CMK (cell line): ENCODE measurements at regions not wholly inside any gene's neighbourhood (a gene's known extent, or its start where the extent isn't known, plus 50 kb on each side); places are given as distances from the start of the nearest gene placed in this dataset.

Experiments
- DNase-seq: peaks from one replicate; pipeline ENCODE4 v3.0.0-alpha.2; 2010; ENCODE audit warnings: low read depth

DNA sequence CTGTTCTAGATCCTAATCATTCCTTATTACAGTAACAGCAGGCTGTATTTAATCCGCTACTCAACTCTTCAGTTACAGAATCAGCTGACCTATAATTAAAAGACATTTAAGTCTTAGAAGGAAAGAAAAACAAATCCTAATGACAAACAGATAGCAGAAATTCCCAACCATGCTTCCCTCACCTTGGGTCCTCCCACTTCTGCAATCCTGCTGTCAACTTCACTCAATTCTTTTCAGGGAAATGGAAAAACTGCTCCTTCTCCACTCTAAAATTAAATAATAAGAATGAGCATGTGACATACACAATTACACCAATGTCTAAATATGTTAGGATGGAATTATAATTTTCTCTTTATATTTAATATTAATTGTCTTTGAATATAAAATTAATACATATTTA, 182.6 kb upstream of the LYPLAL1 start:
- DNase-seq, result no peak

- DNase-seq, result no peak
These were observed 179.1 kb upstream of the LYPLAL1 start for GRCh38 chr1:218994615-218995014.

- no peak for DNase-seq
These were observed 178.5 kb upstream of the LYPLAL1 start for GRCh38 chr1:218995091-218995665.

DNA sequence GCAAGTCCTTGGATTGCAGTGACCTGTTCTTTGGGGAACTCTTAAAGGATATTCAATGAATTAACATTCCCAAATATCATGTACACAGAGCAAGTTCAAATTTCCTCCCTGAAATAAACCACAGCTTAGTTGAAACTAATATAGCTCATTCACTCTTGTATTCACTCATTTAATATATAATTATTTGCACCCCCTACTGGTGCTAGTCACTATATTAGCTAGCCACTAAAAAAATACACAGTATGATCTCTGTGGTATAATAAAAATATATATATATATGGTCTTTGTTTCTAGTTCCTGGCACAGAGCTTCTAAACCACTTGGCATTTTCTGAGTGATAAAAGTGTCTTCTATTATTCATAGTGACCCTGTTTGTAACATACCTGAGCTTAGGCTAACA, 177.3 kb upstream of the LYPLAL1 start:
- no peak for DNase-seq

DNA sequence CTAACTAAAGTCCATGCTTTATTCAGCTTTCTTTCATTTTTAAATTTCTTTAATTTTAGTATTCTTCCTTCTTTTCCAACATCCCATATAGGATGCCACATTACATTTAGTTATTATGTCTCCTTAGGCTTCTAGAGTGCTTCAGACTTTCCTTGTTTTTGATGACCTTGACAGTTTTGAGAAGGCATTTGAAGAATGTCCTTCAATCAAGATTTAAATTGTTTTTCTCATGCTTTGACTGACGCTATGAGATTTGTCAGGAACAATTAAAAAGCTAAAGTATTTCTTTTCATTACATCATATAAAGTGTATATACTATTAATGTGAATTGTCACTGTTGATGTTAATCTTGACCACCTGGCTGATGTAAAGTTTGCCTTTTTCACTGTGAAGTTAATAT, 173.7 kb upstream of the LYPLAL1 start:
- no peak for DNase-seq

GRCh38 chr1:219000631-219001030, 173.0 kb upstream of the LYPLAL1 start:
- no peak for DNase-seq

DNA sequence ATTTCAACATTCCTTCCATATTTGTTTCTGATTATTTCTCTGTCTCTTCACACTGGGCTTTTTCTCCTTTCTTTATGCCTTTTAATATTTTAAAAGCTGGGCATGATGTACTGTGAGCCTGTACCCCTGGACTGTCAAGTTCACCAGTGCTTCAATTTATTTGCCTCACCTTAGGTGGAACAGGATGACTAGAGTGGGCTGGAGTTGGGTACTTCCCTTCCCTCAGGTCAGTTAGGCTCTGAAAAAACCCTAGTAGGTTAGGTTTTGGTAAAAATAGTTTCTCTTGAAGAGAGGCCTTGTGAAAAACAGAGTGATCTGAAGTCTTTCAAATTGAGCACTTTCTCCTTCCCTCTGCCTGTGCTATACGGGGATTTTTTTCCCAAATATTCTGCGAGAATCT, 163.0 kb upstream of the LYPLAL1 start:
- DNase-seq, result no peak

DNA sequence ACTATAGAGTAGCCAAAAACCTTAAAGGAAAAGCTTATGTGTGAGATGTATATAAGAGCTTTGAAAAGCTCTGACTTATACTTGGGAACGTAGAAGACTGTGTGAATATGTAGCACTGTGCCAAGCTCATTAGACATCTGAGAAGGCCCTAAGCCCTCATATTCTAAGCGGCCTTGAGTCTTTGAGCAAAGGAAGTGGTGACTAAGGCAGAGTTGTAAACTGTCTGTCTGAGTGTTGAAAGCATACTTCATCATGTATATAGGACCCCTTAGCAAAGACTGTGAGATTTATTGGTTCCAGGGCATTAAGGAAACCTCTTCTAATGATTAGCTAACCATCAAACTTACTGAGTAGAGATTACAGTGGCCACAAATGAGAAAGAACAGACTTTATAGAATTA, 153.3 kb upstream of the LYPLAL1 start:
- DNase-seq, result no peak

GRCh38 chr1:219020846-219021245, 152.8 kb upstream of the LYPLAL1 start:
- no peak for DNase-seq

DNA sequence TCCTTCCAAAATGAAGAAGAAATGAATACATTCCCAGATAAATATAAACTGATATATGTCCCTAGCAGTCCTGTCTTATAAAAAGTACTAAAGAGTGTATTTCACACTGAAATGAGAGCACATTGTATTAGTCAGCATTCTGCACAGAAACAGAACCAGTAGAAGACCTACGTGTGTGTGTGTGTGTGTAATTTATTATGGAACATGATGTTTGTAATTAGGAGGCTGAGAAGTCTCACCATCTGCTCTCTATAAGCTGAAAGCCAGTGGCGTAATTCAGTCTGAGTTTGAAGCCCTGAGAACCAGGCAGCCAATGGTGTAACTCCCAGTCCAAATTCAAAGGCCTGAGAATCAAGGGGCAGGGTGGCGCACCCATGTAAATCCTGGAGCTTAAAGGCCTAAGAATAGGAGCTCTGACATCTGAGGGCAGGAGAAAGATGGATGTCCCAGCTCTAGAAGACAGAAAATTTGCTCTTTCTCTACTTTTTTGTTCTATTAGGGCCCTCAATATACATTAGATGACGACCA, 146.5 kb upstream of the LYPLAL1 start:
- DNase-seq, result no peak

- DNase-seq, result no peak
These were observed 141.9 kb upstream of the LYPLAL1 start for GRCh38 chr1:219031809-219032208.

GRCh38 chr1:219038398-219038797, 135.3 kb upstream of the LYPLAL1 start:
- DNase-seq, result no peak

- DNase-seq, result no peak
These were observed 134.5 kb upstream of the LYPLAL1 start for GRCh38 chr1:219039017-219039681.

GRCh38 chr1:219039682-219040154, 134.0 kb upstream of the LYPLAL1 start:
- no peak for DNase-seq

GRCh38 chr1:219040291-219040690, 133.4 kb upstream of the LYPLAL1 start:
- no peak for DNase-seq

DNA sequence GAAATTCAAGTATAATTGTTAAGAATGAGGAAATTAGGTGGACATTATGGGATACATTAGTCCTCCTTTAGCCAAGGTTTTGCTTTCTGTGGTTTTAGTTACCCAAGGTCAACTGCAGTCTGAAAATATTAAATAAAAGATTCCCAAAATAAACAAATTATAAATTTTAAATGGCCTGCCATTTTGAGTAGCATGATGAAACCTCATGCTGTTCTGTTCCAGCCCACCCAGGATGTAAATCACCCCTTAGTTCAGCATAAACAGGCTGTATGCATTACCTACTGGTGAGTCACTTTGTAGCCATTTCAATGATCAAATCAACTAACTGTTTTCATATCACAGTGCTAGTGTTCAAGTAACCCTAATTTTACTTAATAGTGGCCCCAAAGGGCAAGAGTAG, 132.5 kb upstream of the LYPLAL1 start:
- DNase-seq, result no peak

DNA sequence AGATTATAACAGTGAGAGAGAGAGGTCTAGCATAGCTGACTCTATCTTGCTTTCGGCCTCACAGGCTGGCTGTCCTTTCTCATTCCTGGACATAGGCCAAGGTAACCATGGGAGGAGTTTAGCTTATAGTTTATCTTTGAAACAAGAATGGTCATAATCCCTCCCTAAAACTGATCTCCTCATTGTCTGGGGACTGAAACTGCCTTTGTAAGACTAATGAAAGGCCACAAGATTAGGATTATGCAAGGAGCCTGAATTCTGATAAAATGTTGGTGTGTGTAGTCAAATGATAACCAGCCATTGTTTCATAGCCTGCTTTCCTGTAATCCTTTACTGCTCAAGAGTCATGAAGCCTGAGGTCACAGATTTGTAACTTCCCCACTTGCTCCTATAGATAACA, 131.9 kb upstream of the LYPLAL1 start:
- no peak for DNase-seq

DNA sequence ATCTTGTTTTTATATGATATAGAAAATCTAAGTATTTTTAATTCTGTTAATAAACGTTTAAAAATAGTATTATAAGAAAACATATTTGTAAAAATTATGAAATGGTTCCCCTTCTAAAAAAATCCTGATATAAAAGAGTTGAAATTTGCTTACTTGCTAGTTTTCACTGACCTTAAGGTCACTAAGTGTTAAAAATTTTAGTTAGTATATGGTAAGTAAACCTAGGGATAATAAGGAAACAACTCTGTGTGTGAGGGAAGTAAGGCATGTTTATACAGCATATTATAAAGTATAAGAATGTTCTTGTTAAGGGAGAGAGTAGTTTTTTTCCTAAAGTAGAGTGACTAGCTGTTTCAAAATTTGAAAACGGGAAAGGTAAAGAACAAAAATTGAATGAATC, 130.9 kb upstream of the LYPLAL1 start:
- no peak for DNase-seq

DNA sequence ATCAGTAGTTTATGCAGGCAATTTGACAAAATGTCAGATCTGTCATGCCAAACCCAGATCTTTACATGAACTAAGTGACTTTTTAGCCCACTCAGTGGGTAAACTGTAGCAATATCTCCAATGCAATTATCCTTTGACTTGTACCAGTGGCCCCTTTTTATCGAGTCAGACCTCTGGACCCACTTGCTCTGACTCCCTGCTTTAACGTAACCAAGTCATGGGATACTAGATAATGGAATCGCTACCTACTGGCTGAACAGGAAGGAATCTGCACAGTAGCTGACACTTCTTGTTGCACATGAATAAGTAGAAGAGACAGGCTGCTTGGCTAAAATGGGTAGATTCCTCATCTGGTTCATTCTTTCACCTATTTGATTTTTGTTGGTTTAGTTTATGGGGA, 128.4 kb upstream of the LYPLAL1 start:
- no peak for DNase-seq

- no peak for DNase-seq
These were observed 124.2 kb upstream of the LYPLAL1 start for GRCh38 chr1:219049501-219049900.

GRCh38 chr1:219050086-219050821, 123.4 kb upstream of the LYPLAL1 start:
- DNase-seq, result no peak

GRCh38 chr1:219050822-219051125, 122.9 kb upstream of the LYPLAL1 start:
- DNase-seq, result no peak

- no peak for DNase-seq
These were observed 122.1 kb upstream of the LYPLAL1 start for GRCh38 chr1:219051547-219051946.
